ENCODE measurements at regions not wholly inside any gene's neighbourhood (a gene's known extent, or its start where the extent isn't known, plus 50 kb on each side); places are given as distances from the start of the nearest gene placed in this dataset.

DNA sequence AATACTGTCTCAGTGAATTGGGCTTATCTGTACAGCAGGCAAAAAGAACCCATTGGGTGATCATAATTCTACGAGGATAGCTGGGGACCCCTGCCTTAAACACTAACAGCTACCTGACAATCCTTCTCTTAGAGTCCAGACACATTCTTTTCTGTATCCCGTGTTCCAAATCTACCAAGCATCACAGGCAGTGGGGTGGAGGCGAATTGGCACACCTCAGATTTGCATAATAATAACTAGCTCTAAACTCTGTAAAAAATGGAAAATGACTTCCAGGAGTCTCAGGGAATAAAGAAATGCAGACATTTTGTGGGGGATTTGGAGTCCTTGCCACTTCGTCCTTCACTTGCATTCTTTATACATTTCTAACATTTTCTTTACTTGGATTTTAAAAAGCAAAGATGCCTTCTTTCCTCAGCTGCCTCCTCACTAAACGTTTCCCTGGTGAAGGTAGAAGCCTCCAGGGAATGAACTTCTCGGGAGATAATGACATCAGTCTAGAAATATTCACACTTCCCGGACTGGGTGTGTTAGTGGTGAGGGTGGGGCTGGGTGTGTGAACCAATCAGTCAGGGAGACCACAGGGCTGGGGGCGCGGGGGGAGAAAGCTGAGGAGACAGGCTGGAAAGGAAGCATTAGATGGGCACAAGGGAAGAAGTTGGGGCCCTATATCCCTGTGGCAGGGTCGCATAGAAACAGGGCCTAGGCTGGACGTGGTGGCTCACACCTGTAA, 59.1 kb upstream of the BOD1L2 start:
- no peaks in the 10 kb centered on the region for H3K36me3 ChIP-seq (ENCODE audit: control insufficient read depth, insufficient read depth, low read length)
- no peaks in the 10 kb centered on the region for H3K9me3 ChIP-seq
- intact Hi-C loops (cut with micrococcal nuclease; ENCODE audit: unreplicated experiment): no loop called here
- POLR2A ChIA-PET: no interaction called here
- no peaks in the 10 kb centered on the region for H3K4me1 ChIP-seq
- H3K27me3 Mint-ChIP-seq (ENCODE audit: insufficient read depth, unreplicated experiment): no peaks in the 10 kb centered on the region
- CTCF ChIA-PET: no interaction called here
- no peaks in the 10 kb centered on the region for H3K9me3 Mint-ChIP-seq (ENCODE audit: unreplicated experiment)
- H3K4me1 Mint-ChIP-seq (ENCODE audit: low read depth, unreplicated experiment): no peaks in the 10 kb centered on the region
- no peak overlapping the region for H3K27ac Mint-ChIP-seq (ENCODE audit: unreplicated experiment)
- H3K36me3 Mint-ChIP-seq (ENCODE audit: insufficient read depth, unreplicated experiment): no peaks in the 10 kb centered on the region
- no peak overlapping the region for H3K4me3 ChIP-seq (ENCODE audit: low read depth, low read length)
- H3K27me3 ChIP-seq (replicated peaks; ENCODE audit: control insufficient read depth, insufficient read depth, low read length): no peaks in the 10 kb centered on the region
- DNase-seq: no peak
- TF ChIP-seq, protein P1, sequence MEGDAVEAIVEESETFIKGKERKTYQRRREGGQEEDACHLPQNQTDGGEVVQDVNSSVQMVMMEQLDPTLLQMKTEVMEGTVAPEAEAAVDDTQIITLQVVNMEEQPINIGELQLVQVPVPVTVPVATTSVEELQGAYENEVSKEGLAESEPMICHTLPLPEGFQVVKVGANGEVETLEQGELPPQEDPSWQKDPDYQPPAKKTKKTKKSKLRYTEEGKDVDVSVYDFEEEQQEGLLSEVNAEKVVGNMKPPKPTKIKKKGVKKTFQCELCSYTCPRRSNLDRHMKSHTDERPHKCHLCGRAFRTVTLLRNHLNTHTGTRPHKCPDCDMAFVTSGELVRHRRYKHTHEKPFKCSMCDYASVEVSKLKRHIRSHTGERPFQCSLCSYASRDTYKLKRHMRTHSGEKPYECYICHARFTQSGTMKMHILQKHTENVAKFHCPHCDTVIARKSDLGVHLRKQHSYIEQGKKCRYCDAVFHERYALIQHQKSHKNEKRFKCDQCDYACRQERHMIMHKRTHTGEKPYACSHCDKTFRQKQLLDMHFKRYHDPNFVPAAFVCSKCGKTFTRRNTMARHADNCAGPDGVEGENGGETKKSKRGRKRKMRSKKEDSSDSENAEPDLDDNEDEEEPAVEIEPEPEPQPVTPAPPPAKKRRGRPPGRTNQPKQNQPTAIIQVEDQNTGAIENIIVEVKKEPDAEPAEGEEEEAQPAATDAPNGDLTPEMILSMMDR (IDR thresholded peaks at IDR 0.05; ENCODE audit: insufficient read depth in 1 of 2, low read depth in 1 of 2, low read length in 1 of 2, severe bottlenecking in 1 of 2, unreplicated experiment in 1 of 2): no peak
- H3K4me3 Mint-ChIP-seq (ENCODE audit: unreplicated experiment): no peak overlapping the region
- BruUV-seq (replicated peaks): no TSS peak

DNA sequence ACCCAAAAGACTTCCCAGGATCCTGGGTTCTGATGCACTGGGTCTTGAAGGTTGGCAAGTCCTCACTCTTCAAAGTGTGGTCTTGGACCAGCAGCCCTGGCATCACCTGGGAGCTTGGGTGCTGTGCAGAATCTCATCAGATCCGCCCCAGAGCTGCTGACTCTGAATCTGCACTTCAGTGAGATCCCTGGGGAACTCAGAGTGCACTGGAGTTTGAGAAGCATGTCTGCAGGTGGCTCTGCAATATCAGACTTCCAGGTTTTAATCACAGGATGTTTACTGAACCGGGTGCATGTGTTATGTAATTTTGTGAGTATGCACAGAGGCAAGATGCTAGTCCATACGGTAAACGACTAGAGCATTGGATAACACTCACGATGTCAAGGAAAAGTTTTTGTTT, 58.0 kb upstream of the BOD1L2 start:
- Mint-ChIP-seq H3K36me3 (ENCODE audit: insufficient read depth, unreplicated experiment) (no peaks in the 10 kb centered on the region), H3K4me3 (ENCODE audit: unreplicated experiment) (no peak overlapping the region), H3K27me3 (ENCODE audit: insufficient read depth, unreplicated experiment) (no peaks in the 10 kb centered on the region), H3K4me1 (ENCODE audit: low read depth, unreplicated experiment) (no peaks in the 10 kb centered on the region), H3K9me3 (ENCODE audit: unreplicated experiment) (no peaks in the 10 kb centered on the region), H3K27ac (ENCODE audit: unreplicated experiment) (no peak overlapping the region)
- Histone ChIP-seq H3K27me3 (replicated peaks; ENCODE audit: control insufficient read depth, insufficient read depth, low read length) (no peaks in the 10 kb centered on the region), H3K36me3 (ENCODE audit: control insufficient read depth, insufficient read depth, low read length) (no peaks in the 10 kb centered on the region), H3K4me3 (ENCODE audit: low read depth, low read length) (no peak overlapping the region), H3K4me1 (no peaks in the 10 kb centered on the region), H3K9me3 (no peaks in the 10 kb centered on the region)
- TF ChIP-seq, protein P1 (IDR thresholded peaks at IDR 0.05; ENCODE audit: insufficient read depth in 1 of 2, low read depth in 1 of 2, low read length in 1 of 2, severe bottlenecking in 1 of 2, unreplicated experiment in 1 of 2): no peak
- intact Hi-C loops (cut with micrococcal nuclease; ENCODE audit: unreplicated experiment): no loop called here
- BruUV-seq (replicated peaks): no TSS peak
- ChIA-PET CTCF (interaction anchor here (0.5 kb wide), 1 partner anchor 387 kb away, joined by 3 read pairs; no protein-coding TSS in a partner anchor), POLR2A (no interaction called here)
- DNase-seq: no peak

DNA sequence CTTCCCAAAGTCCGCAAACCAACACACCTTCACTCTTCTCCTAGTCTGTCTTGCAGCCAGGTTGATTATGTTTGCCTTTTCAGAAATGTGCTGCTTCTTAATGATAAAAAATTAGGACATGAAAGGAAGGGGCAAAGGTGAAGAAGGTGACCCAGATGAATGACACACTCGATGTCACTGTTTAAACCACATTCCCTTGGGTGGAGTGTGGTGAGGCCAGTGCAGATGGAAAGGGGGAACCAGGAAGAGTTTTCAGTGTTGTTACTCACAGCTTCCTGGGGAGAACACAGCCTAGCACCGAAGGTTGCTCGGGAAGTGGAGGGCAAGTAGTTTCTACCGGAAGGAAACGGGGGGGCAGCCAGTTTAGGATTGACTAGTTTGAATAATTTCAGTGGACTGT, 57.2 kb upstream of the BOD1L2 start:
- no peaks in the 10 kb centered on the region for H3K9me3 ChIP-seq
- H3K4me3 ChIP-seq (ENCODE audit: low read depth, low read length): no peak overlapping the region
- Mint-ChIP-seq H3K4me1 (ENCODE audit: low read depth, unreplicated experiment) (no peaks in the 10 kb centered on the region), H3K27me3 (ENCODE audit: insufficient read depth, unreplicated experiment) (no peaks in the 10 kb centered on the region), H3K4me3 (ENCODE audit: unreplicated experiment) (no peak overlapping the region), H3K9me3 (ENCODE audit: unreplicated experiment) (no peaks in the 10 kb centered on the region), H3K36me3 (ENCODE audit: insufficient read depth, unreplicated experiment) (no peaks in the 10 kb centered on the region), H3K27ac (ENCODE audit: unreplicated experiment) (no peak overlapping the region)
- ChIA-PET POLR2A (no interaction called here), CTCF (no interaction called here)
- no peak for DNase-seq
- no peaks in the 10 kb centered on the region for H3K4me1 ChIP-seq
- H3K36me3 ChIP-seq (ENCODE audit: control insufficient read depth, insufficient read depth, low read length): no peaks in the 10 kb centered on the region
- H3K27me3 ChIP-seq (replicated peaks; ENCODE audit: control insufficient read depth, insufficient read depth, low read length): no peaks in the 10 kb centered on the region
- BruUV-seq (replicated peaks): no TSS peak
- TF ChIP-seq, protein P1 (IDR thresholded peaks at IDR 0.05; ENCODE audit: insufficient read depth in 1 of 2, low read depth in 1 of 2, low read length in 1 of 2, severe bottlenecking in 1 of 2, unreplicated experiment in 1 of 2): no peak
- intact Hi-C loops (cut with micrococcal nuclease; ENCODE audit: unreplicated experiment): no loop called here
